Right ventricle myocardium superior (tissue), 1 donor: ENCODE measurements at regions not wholly inside any gene's neighbourhood (a gene's known extent, or its start where the extent isn't known, plus 50 kb on each side); places are given as distances from the start of the nearest gene placed in this dataset.
"Not testable (repeated sequence)": the region's sequence is repeated elsewhere in the genome, so short reads cannot be mapped to it uniquely, and the experiment has no call there.

Experiments
- ATAC-seq: fragments of 200-7000 bp; cut with Tn5 transposase; one replicate; pipeline ENCODE4 v1.9.1; 2020; ENCODE audit warnings: mild to moderate bottlenecking; ENCODE audit not compliant: poor library complexity
- DNase-seq: peaks from one replicate; pipeline ENCODE4 v3.0.0-alpha.2; 2020
- intact Hi-C: fragments of 100-400 bp; cut with DNase I; formaldehyde crosslinking; loops from one replicate; pipeline ENCODE4 v1.11.2; 2022
- donor health status: DM: no; HTN: yes; CAD: no; lungs with severe emphysema.

GRCh38 chrX:3881898-3882552 lies 168.6 kb upstream of the PRKX start:
- peak; percentile 72 for ATAC-seq
- intact Hi-C loops, result not testable (repeated sequence)

GRCh38 chrX:3881255-3881895 lies 167.9 kb upstream of the PRKX start:
- DNase-seq, ATAC-seq, intact Hi-C loops: not testable (repeated sequence)

More at GRCh38 chrX:3881898-3882552, 168.6 kb upstream of the PRKX start:
- not testable (repeated sequence) for DNase-seq

- intact Hi-C loops, result not testable (repeated sequence)
Measured at GRCh38 chrX:3876393-3876792, 162.9 kb upstream of the PRKX start.

GRCh38 chrX:3875638-3876037 lies 162.2 kb upstream of the PRKX start:
- DNase-seq, ATAC-seq, intact Hi-C loops: not testable (repeated sequence)

More at GRCh38 chrX:3876393-3876792, 162.9 kb upstream of the PRKX start:
- DNase-seq, ATAC-seq: not testable (repeated sequence)

GRCh38 chrX:3872226-3872879 lies 158.9 kb upstream of the PRKX start:
- DNase-seq, intact Hi-C loops, ATAC-seq: not testable (repeated sequence)

GRCh38 chrX:3867067-3867831 lies 153.8 kb upstream of the PRKX start:
- intact Hi-C loops, DNase-seq, ATAC-seq: not testable (repeated sequence)

- intact Hi-C loops, ATAC-seq, DNase-seq: not testable (repeated sequence)
Measured at GRCh38 chrX:3858332-3858731, 144.9 kb upstream of the PRKX start.

GRCh38 chrX:3843522-3844145 lies 130.2 kb upstream of the PRKX start:
- DNase-seq, intact Hi-C loops: not testable (repeated sequence)
- ATAC-seq, result peak; percentile 66

GRCh38 chrX:3842822-3843521 lies 129.5 kb upstream of the PRKX start:
- DNase-seq, intact Hi-C loops, ATAC-seq: not testable (repeated sequence)

GRCh38 chrX:3838754-3839153 lies 125.3 kb upstream of the PRKX start:
- intact Hi-C loops, ATAC-seq, DNase-seq: not testable (repeated sequence)

GRCh38 chrX:3837958-3838643 lies 124.7 kb upstream of the PRKX start:
- DNase-seq, intact Hi-C loops, ATAC-seq: not testable (repeated sequence)

GRCh38 chrX:3837211-3837610 lies 123.8 kb upstream of the PRKX start:
- ATAC-seq, DNase-seq, intact Hi-C loops: not testable (repeated sequence)

GRCh38 chrX:3833761-3834542 lies 120.5 kb upstream of the PRKX start:
- intact Hi-C loops, result not testable (repeated sequence)

GRCh38 chrX:3830020-3830419 lies 116.6 kb upstream of the PRKX start:
- ATAC-seq, intact Hi-C loops, DNase-seq: not testable (repeated sequence)

More at GRCh38 chrX:3833761-3834542, 120.5 kb upstream of the PRKX start:
- ATAC-seq, DNase-seq: not testable (repeated sequence)

GRCh38 chrX:3829041-3829531 lies 115.6 kb upstream of the PRKX start:
- ATAC-seq, intact Hi-C loops, DNase-seq: not testable (repeated sequence)
